Spleen (tissue), 7 donors: ENCODE measurements at regions not wholly inside any gene's neighbourhood (a gene's known extent, or its start where the extent isn't known, plus 50 kb on each side); places are given as distances from the start of the nearest gene placed in this dataset.

Experiments
- CTCF ChIP-seq, 11 experiments: fragments of 200-600 bp in 7 of 11; fragments of 450-650 bp in 4 of 11; sonication (generic) in 4 of 11; IDR thresholded peaks in 8 of 11; conservative IDR thresholded peaks in 3 of 11; 1 replicate in 7 of 11; 2 replicates in 4 of 11; pipeline versions ENCODE4 v1.4.0 to v1.8.0; 2016 to 2021; ENCODE audit warnings: antibody characterized with exemption in 11 of 11, inconsistent platforms in 4 of 11, mild to moderate bottlenecking in 1 of 11
- POLR2A ChIP-seq, 3 donors: fragments of 450-650 bp; IDR thresholded peaks; one replicate each; pipeline ENCODE4 v1.5.1; 2017; ENCODE audit warnings: antibody characterized with exemption in 3 of 3, mild to moderate bottlenecking in 1 of 3
- POLR2AphosphoS5 ChIP-seq, 3 donors: sonication (generic); formaldehyde crosslinking; IDR thresholded peaks; one replicate each; pipeline ENCODE4 v1.5.1; 2017; ENCODE audit warnings: antibody characterized with exemption in 3 of 3
- donor health status: DM: no; HTN: no; CAD: no; lungs with moderate emphysema.
- donor health status: DM: no; HTN: no; CAD: no.
- donor health status: DM: no; HTN: no; CAD: no.

GRCh38 chr4:170854097-170854496 is 764.3 kb upstream of the AADAT start:
- TF ChIP-seq CTCF (IDR thresholded peaks at IDR 0.05 in 8 of 11, conservative IDR thresholded peaks at IDR 0.05 in 3 of 11) (no peak), POLR2A (IDR thresholded peaks at IDR 0.05) (no peak), POLR2AphosphoS5 (IDR thresholded peaks at IDR 0.05) (no peak)
